Activated CD4-positive, alpha-beta memory T cell treated with anti-CD3 and anti-CD28 coated beads for 36 hours (primary cell): ENCODE measurements at regions not wholly inside any gene's neighbourhood (a gene's known extent, or its start where the extent isn't known, plus 50 kb on each side); places are given as distances from the start of the nearest gene placed in this dataset.
A peak's percentile ranks its signal among the peaks of the same experiment; 100 is the strongest.

Source experiments
- CTCF ChIA-PET: fragments of 350-600 bp; sonication (Branson Sonifier 250); formaldehyde crosslinking; loops from one replicate; lab custom pipeline; 2021; ENCODE audit warnings: antibody characterized with exemption, inconsistent platforms; lab: Charles Lee
- POLR2A ChIA-PET: fragments of 350-600 bp; sonication (Branson Sonifier 250); formaldehyde crosslinking; loops from one replicate; lab custom pipeline; 2021; ENCODE audit warnings: antibody characterized with exemption; lab: Charles Lee
- DNase-seq: peaks from one replicate; pipeline ENCODE4 v3.0.0-alpha.2; 2020
- H3K27ac Mint-ChIP-seq: one replicate; pipeline ENCODE4 v1.8.0; 2021; ENCODE audit warnings: mixed read lengths
- H3K27me3 Mint-ChIP-seq: one replicate; pipeline ENCODE4 v1.8.0; 2021; ENCODE audit warnings: mixed read lengths
- H3K36me3 Mint-ChIP-seq: one replicate; pipeline ENCODE4 v1.8.0; 2021; ENCODE audit warnings: mixed read lengths
- H3K4me1 Mint-ChIP-seq: one replicate; pipeline ENCODE4 v1.8.0; 2021; ENCODE audit warnings: low read depth, mixed read lengths
- H3K4me3 Mint-ChIP-seq: one replicate; pipeline ENCODE4 v1.8.0; 2021; ENCODE audit warnings: mild to moderate bottlenecking, mixed read lengths
- H3K9me3 Mint-ChIP-seq: one replicate; pipeline ENCODE4 v1.8.0; 2021; ENCODE audit warnings: mixed read lengths
- intact Hi-C: fragments of 100-400 bp; cut with micrococcal nuclease; formaldehyde crosslinking; loops from one replicate; pipeline ENCODE4 v1.15.1; 2023

DNA sequence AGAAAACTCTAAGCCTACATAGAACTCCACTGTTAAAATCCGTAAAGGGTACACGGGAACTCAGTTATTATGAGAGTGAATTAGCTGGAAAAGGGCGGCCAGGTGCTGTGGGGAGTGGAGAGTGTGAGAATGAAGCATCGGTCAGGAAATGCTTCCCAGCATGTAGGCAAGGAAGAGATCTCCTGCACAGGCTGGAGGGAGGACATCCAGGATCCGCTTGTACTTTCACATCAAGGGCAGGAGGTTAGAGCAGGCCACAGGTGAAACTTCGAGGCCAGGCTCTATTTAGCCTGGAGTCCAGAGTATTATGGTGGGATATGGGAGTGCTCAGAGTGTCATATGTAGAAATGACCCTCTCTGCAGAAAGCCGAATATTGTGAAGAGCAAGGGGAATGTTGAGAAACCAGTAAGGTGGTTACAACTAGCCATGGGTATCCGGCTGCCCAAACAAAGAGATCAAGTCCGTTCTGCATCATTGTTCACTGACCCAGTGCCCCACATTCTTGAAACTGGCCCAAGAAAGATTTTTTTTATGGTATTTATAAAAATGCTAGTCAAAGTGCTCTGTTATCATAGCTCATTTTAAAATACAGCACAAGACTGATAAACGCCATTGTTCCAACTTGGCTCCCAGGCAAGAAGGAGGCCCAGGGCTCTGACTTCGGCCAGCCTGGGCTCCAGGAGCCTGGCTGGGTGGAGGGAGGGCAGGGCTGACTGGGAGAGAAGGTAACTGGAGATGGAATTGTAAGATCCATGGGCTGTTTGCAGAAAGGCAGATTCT, 79.4 kb upstream of the HIF1A start:
- CTCF ChIA-PET = interaction anchor here (0.8 to 1.7 kb wide), 2 partner anchors 11 to 221 kb away, joined by 3 to 7 read pairs; no protein-coding TSS in a partner anchor
- H3K4me1 Mint-ChIP-seq = peaks cover 41% of the 10 kb centered on the region
- H3K27ac Mint-ChIP-seq = no peak overlapping the region
- POLR2A ChIA-PET = interaction anchor here (0.7 kb wide), 1 partner anchor 52 kb away, joined by 7 read pairs; no protein-coding TSS in a partner anchor
- DNase-seq = no peak
- H3K27me3 Mint-ChIP-seq = no peaks in the 10 kb centered on the region
- intact Hi-C loops = no loop called here
- no peak overlapping the region for H3K4me3 Mint-ChIP-seq
- no peaks in the 10 kb centered on the region for H3K36me3 Mint-ChIP-seq
- no peaks in the 10 kb centered on the region for H3K9me3 Mint-ChIP-seq

DNA sequence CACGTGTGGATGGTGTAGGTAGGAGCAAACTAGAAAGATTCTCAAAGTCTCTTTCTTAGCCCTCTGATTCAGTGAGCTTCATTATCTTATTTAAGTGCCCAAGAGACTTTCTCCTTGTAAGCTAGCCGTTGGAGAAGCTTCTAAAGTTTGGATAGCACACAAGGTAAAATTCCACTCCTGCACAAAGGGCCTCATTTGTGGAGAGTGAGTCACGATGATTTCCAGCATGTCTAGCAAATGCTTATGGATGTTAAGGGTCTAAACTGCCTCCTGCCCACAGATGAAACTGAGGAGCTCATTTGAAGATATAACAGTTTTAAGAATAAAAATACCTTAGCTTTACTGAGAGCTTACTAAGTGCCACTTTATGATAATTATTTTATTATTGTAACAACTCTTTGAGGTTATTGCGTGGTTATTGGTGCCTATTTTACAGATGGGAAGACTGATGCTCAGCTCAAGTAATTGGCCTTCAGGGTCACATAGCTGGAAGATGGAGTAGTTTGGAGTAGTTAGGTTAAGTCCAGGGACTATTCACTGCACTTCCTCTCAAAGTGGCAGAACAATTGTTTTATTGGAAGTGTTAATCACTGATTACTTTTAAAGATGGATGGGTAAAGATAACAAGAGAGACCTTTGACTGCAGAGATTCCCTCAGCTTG, 78.7 kb upstream of the HIF1A start:
- no peak for DNase-seq
- ChIA-PET POLR2A (interaction anchor here (0.6 kb wide), 1 partner anchor 21 kb away, joined by 3 read pairs; no protein-coding TSS in a partner anchor), CTCF (interaction anchor here (0.7 to 1.7 kb wide), 3 partner anchors 11 to 321 kb away, joined by 3 to 7 read pairs (median 3); no protein-coding TSS in a partner anchor)
- Mint-ChIP-seq H3K4me1 (peaks cover 48% of the 10 kb centered on the region), H3K9me3 (no peaks in the 10 kb centered on the region), H3K27ac (no peak overlapping the region), H3K36me3 (no peaks in the 10 kb centered on the region), H3K4me3 (no peak overlapping the region), H3K27me3 (no peaks in the 10 kb centered on the region)
- intact Hi-C loops = no loop called here

DNA sequence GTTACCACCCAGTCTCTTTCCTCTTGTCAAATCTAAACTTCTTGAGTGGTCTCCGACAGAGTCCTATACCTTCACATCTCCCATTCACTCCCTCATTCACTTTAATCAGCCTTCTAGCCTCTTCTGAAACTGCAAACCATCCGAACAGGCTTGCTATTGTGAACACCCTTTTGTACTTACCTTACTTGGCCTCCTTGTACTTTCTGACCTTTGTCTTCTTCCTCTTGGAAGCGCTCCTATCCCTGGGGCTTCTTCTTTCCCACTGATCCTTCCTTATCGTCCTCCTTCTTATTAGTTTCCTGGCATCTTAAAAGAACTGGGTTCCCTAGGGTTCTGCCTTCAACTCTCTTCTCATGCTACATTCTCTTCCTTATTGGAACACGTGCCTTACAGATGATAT, 76.9 kb upstream of the HIF1A start:
- peaks cover 52% of the 10 kb centered on the region for H3K4me1 Mint-ChIP-seq

GRCh38 chr14:61619494-61619893, 75.8 kb upstream of the HIF1A start:
- no peak for DNase-seq
- Mint-ChIP-seq H3K9me3 (no peaks in the 10 kb centered on the region), H3K4me1 (peaks cover 58% of the 10 kb centered on the region), H3K4me3 (no peak overlapping the region), H3K36me3 (no peaks in the 10 kb centered on the region), H3K27me3 (no peaks in the 10 kb centered on the region), H3K27ac (no peak overlapping the region)
- CTCF ChIA-PET = interaction anchor here (0.5 to 1.3 kb wide), 2 partner anchors 92 to 118 kb away, joined by 3 read pairs; no protein-coding TSS in a partner anchor
- intact Hi-C loops = no loop called here
- POLR2A ChIA-PET = interaction anchor here (1.5 to 2.5 kb wide), 4 partner anchors 43 to 143 kb away, joined by 3 to 17 read pairs (median 6); partner anchors contain the start of gene HIF1A

More for the DNA sequence above, 76.9 kb upstream of the HIF1A start:
- no peaks in the 10 kb centered on the region for H3K27me3 Mint-ChIP-seq
- H3K36me3 Mint-ChIP-seq = no peaks in the 10 kb centered on the region
- intact Hi-C loops = no loop called here
- no peak for DNase-seq
- POLR2A ChIA-PET = no interaction called here
- H3K4me3 Mint-ChIP-seq = no peak overlapping the region
- CTCF ChIA-PET = no interaction called here
- H3K9me3 Mint-ChIP-seq = no peaks in the 10 kb centered on the region
- H3K27ac Mint-ChIP-seq = no peak overlapping the region

DNA sequence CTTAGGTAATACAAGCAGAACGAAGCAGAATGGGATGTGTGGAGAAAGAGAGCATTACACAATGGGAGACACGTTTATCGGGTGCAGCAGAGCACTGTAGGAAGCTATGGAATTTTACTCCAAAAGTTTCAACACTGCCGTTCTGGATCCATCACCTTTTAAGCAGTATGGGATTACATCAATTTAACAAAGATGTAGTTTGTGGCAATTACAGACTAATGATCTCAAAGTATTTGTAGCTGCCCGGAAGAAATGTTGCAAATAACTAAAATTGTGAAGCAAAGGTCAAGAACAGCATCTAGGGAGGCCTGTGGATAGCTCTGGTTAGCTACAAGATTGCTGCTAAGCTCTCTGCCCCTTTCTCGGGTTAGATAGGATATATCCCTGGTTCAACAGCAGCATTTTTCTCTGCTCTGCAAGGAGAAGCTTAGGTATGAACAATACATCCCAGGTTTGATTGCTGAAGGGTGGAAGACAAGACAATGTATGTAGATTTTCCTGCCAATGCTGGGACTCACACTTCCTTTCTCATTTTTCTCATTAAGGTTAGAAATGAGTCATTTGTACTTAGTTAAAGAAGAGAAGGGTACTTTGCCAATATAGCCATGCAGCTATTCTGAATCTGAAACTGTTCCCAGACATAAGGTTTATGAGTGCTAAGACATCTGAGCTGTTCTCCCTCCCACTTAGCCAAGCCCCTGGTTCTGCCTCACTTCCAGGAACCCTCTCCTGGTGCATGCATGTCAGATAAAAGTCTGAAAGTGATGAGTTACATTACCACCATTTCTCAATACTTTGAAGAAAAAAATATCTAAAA, 75.0 kb upstream of the HIF1A start:
- H3K27me3 Mint-ChIP-seq = no peaks in the 10 kb centered on the region
- peaks cover 65% of the 10 kb centered on the region for H3K4me1 Mint-ChIP-seq
- DNase-seq = peak; percentile 79
- ChIA-PET CTCF (interaction anchor here (0.6 to 1.7 kb wide), 8 partner anchors 9 to 217 kb away, joined by 3 to 8 read pairs (median 3); no protein-coding TSS in a partner anchor), POLR2A (interaction anchor here (0.6 to 2.5 kb wide), 10 partner anchors 10 to 144 kb away, joined by 3 to 17 read pairs (median 4); partner anchors contain the start of genes HIF1A and SNAPC1)
- no peak overlapping the region for H3K4me3 Mint-ChIP-seq
- H3K27ac Mint-ChIP-seq = peak overlapping the region; percentile 67
- intact Hi-C loops = loop anchor here (1.0 to 2.0 kb wide), 8 partner anchors 21 to 144 kb away; partner anchors contain the start of gene HIF1A
- no peaks in the 10 kb centered on the region for H3K36me3 Mint-ChIP-seq
- no peaks in the 10 kb centered on the region for H3K9me3 Mint-ChIP-seq

GRCh38 chr14:61621444-61621843, 73.9 kb upstream of the HIF1A start:
- ChIA-PET CTCF (interaction anchor here (1.2 to 1.7 kb wide), 5 partner anchors 10 to 216 kb away, joined by 3 to 8 read pairs (median 3); no protein-coding TSS in a partner anchor), POLR2A (interaction anchor here (1.2 to 2.5 kb wide), 4 partner anchors 41 to 141 kb away, joined by 4 to 17 read pairs (median 6); partner anchors contain the start of gene SNAPC1)
- H3K27me3 Mint-ChIP-seq = no peaks in the 10 kb centered on the region
- H3K4me3 Mint-ChIP-seq = no peak overlapping the region
- peaks cover 63% of the 10 kb centered on the region for H3K4me1 Mint-ChIP-seq
- H3K36me3 Mint-ChIP-seq = no peaks in the 10 kb centered on the region
- no peaks in the 10 kb centered on the region for H3K9me3 Mint-ChIP-seq
- peak overlapping the region; percentile 73 for H3K27ac Mint-ChIP-seq
- peak; percentile 66 for DNase-seq
- intact Hi-C loops = loop anchor here (2.0 kb wide), 2 partner anchors 59 to 73 kb away; partner anchors contain the start of gene HIF1A

DNA sequence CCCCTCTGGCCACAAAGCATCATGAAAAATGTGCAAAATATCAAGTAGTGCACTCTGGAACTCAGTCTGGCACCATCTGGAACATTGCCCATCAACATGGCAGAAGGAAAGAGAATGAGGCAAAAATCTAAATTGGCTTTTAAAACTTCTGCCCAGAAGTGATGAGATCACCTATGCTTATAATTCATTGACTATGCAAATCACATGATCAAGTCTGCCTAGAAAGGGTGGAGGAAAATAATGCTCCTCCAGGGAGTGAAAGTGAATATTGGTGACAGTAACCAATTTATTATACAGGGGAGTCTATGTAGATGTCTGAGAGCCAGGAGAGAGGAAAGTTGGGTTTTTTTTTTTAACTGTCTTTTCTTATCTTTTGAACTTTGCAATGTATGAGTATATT, 73.3 kb upstream of the HIF1A start:
- intact Hi-C loops = no loop called here
- peaks cover 58% of the 10 kb centered on the region for H3K4me1 Mint-ChIP-seq
- POLR2A ChIA-PET = interaction anchor here (2.5 kb wide), 1 partner anchor 40 kb away, joined by 17 read pairs; no protein-coding TSS in a partner anchor
- peak overlapping the region; percentile 73 for H3K27ac Mint-ChIP-seq
- no peak for DNase-seq
- no peak overlapping the region for H3K4me3 Mint-ChIP-seq
- H3K36me3 Mint-ChIP-seq = no peaks in the 10 kb centered on the region
- H3K27me3 Mint-ChIP-seq = no peaks in the 10 kb centered on the region
- no peaks in the 10 kb centered on the region for H3K9me3 Mint-ChIP-seq
- CTCF ChIA-PET = no interaction called here

GRCh38 chr14:61623927-61624326, 71.4 kb upstream of the HIF1A start:
- CTCF ChIA-PET = interaction anchor here (0.6 kb wide), 1 partner anchor 160 kb away, joined by 3 read pairs; no protein-coding TSS in a partner anchor
- no peak for DNase-seq
- H3K36me3 Mint-ChIP-seq = no peaks in the 10 kb centered on the region
- H3K27ac Mint-ChIP-seq = no peak overlapping the region
- POLR2A ChIA-PET = no interaction called here
- H3K4me1 Mint-ChIP-seq = peaks cover 45% of the 10 kb centered on the region
- no peaks in the 10 kb centered on the region for H3K27me3 Mint-ChIP-seq
- H3K4me3 Mint-ChIP-seq = no peak overlapping the region
- no peaks in the 10 kb centered on the region for H3K9me3 Mint-ChIP-seq
- intact Hi-C loops = no loop called here

- no peak for DNase-seq
- peaks cover 37% of the 10 kb centered on the region for H3K4me1 Mint-ChIP-seq
- H3K36me3 Mint-ChIP-seq = no peaks in the 10 kb centered on the region
- intact Hi-C loops = loop anchor here (5.0 kb wide), 1 partner anchor 38 kb away; no protein-coding TSS in a partner anchor
- POLR2A ChIA-PET = no interaction called here
- no peaks in the 10 kb centered on the region for H3K27me3 Mint-ChIP-seq
- H3K9me3 Mint-ChIP-seq = no peaks in the 10 kb centered on the region
- CTCF ChIA-PET = no interaction called here
- no peak overlapping the region for H3K4me3 Mint-ChIP-seq
- no peak overlapping the region for H3K27ac Mint-ChIP-seq
Observed at GRCh38 chr14:61625165-61625564, 70.1 kb upstream of the HIF1A start.

- intact Hi-C loops = loop anchor here (5.0 kb wide), 1 partner anchor 40 kb away; no protein-coding TSS in a partner anchor
- Mint-ChIP-seq H3K9me3 (no peaks in the 10 kb centered on the region), H3K27ac (no peak overlapping the region), H3K36me3 (no peaks in the 10 kb centered on the region), H3K27me3 (no peaks in the 10 kb centered on the region), H3K4me1 (peaks cover 19% of the 10 kb centered on the region), H3K4me3 (no peak overlapping the region)
- no peak for DNase-seq
- POLR2A ChIA-PET = no interaction called here
- CTCF ChIA-PET = no interaction called here
Observed at GRCh38 chr14:61627612-61628011, 67.7 kb upstream of the HIF1A start.
